Trophoblast cell (in vitro differentiated cells and primary cell): ENCODE measurements at regions not wholly inside any gene's neighbourhood (a gene's known extent, or its start where the extent isn't known, plus 50 kb on each side); places are given as distances from the start of the nearest gene placed in this dataset.

Source experiments
- DNase-seq, 2 donors: peaks; one replicate each; pipeline ENCODE4 v3.0.0-alpha.2; 2016
- H2AFZ ChIP-seq: 2 replicates; pipeline ENCODE4 v1.6.1; 2013; ENCODE audit warnings: low read length, moderate library complexity, mild to moderate bottlenecking; ENCODE audit not compliant: insufficient read depth, poor library complexity
- H2AK5ac ChIP-seq: 2 replicates; pipeline ENCODE4 v1.6.1; 2013; ENCODE audit warnings: mild to moderate bottlenecking, low read length
- H2BK120ac ChIP-seq: 2 replicates; pipeline ENCODE4 v1.6.1; 2013; ENCODE audit warnings: low read length, mild to moderate bottlenecking, moderate library complexity; ENCODE audit not compliant: insufficient read depth, poor library complexity
- H2BK12ac ChIP-seq: 2 replicates; pipeline ENCODE4 v1.6.1; 2013; ENCODE audit warnings: mild to moderate bottlenecking, low read length, moderate library complexity
- H2BK5ac ChIP-seq: 2 replicates; pipeline ENCODE4 v1.6.1; 2013; ENCODE audit warnings: low read length, low read depth, moderate library complexity, mild to moderate bottlenecking; ENCODE audit not compliant: poor library complexity
- H3K14ac ChIP-seq: 2 replicates; pipeline ENCODE4 v1.6.1; 2013; ENCODE audit warnings: mild to moderate bottlenecking, low read length
- H3K18ac ChIP-seq: 2 replicates; pipeline ENCODE4 v1.6.1; 2013; ENCODE audit warnings: mild to moderate bottlenecking, low read length
- H3K23ac ChIP-seq: 2 replicates; pipeline ENCODE4 v1.6.1; 2013; ENCODE audit warnings: low read length
- H3K27ac ChIP-seq: 2 replicates; pipeline ENCODE4 v1.5.1; 2013; ENCODE audit warnings: low read depth, mild to moderate bottlenecking, inconsistent platforms, low read length, moderate library complexity
- H3K27me3 ChIP-seq: 2 replicates; pipeline ENCODE4 v1.6.1; 2013; ENCODE audit warnings: inconsistent platforms, mild to moderate bottlenecking, low read length, moderate library complexity; ENCODE audit not compliant: insufficient read depth
- H3K36me3 ChIP-seq, 2 experiments: 1 replicate in 1 of 2; 2 replicates in 1 of 2; pipeline ENCODE4 v1.6.1; 2013; ENCODE audit warnings: low read length in 2 of 2, mild to moderate bottlenecking in 2 of 2, moderate library complexity in 1 of 2; ENCODE audit not compliant: insufficient read depth in 2 of 2, control insufficient read depth in 1 of 2
- H3K4ac ChIP-seq: 2 replicates; pipeline ENCODE4 v1.6.1; 2013; ENCODE audit warnings: low read depth, mild to moderate bottlenecking, low read length, moderate library complexity
- H3K4me1 ChIP-seq, 2 experiments: 1 replicate in 1 of 2; 2 replicates in 1 of 2; pipeline ENCODE4 v1.6.1; 2013; ENCODE audit warnings: low read length in 2 of 2, mild to moderate bottlenecking in 2 of 2, moderate library complexity in 1 of 2; ENCODE audit not compliant: insufficient read depth in 2 of 2, control insufficient read depth in 1 of 2
- H3K4me2 ChIP-seq: 2 replicates; pipeline ENCODE4 v1.6.1; 2013; ENCODE audit warnings: inconsistent platforms, mild to moderate bottlenecking, low read length, moderate library complexity
- H3K4me3 ChIP-seq: 2 replicates; pipeline ENCODE4 v1.5.1; 2013; ENCODE audit warnings: mild to moderate bottlenecking, low read depth, low read length, inconsistent platforms
- H3K79me1 ChIP-seq: one replicate; pipeline ENCODE4 v1.6.1; 2013; ENCODE audit warnings: low read length
- H3K79me2 ChIP-seq: 2 replicates; pipeline ENCODE4 v1.6.1; 2013; ENCODE audit warnings: low read length, mild to moderate bottlenecking; ENCODE audit not compliant: control insufficient read depth, insufficient read depth, poor library complexity
- H3K9ac ChIP-seq: 2 replicates; pipeline ENCODE4 v1.6.1; 2013; ENCODE audit warnings: mild to moderate bottlenecking, low read length
- H3K9me3 ChIP-seq: 2 replicates; pipeline ENCODE4 v1.6.1; 2013; ENCODE audit warnings: low read depth, mild to moderate bottlenecking, control low read depth, inconsistent platforms, low read length; ENCODE audit not compliant: insufficient read depth
- H4K12ac ChIP-seq: 2 replicates; pipeline ENCODE4 v1.6.1; 2013; ENCODE audit warnings: low read depth, mild to moderate bottlenecking, low read length, moderate library complexity
- H4K8ac ChIP-seq: 2 replicates; pipeline ENCODE4 v1.6.1; 2013; ENCODE audit warnings: low read depth, mild to moderate bottlenecking, low read length, moderate library complexity
- H4K91ac ChIP-seq: one replicate; pipeline ENCODE4 v1.6.1; 2013; ENCODE audit warnings: low read depth, mild to moderate bottlenecking, low read length, moderate library complexity
- WGBS: extraction: QIAGEN DNeasy Blood & Tissue Kit; methylation state at CpG from one replicate; pipeline ENCODE4 v1.1.7; 2013; ENCODE audit warnings: missing lambda C conversion rate; ENCODE audit not compliant: insufficient read length, insufficient coverage; ENCODE audit errors: extremely low coverage; 5-methylcytosine and 5-hydroxymethylcytosine counted together

DNA sequence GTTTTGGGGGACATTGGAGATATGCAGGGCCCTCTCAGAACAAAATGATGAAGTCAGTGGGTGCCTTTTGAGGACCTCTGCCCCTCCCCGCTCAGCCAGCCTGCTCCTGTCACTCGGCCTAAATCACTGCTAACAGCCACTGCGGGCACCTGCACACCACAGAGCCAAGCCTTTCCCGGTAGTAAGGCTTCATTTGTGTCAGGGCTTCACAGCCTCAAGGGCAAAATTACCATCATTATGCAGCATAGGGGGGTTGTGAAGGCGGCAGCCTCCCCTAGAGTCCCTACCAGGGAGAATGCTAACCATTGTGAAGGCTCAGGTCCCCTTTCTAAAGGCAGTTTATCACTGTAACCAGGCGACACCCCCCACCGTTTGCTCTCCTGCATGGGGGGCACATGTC, 519.8 kb upstream of the MYT1L start:
- H2AFZ ChIP-seq = no peak overlapping the region
- H3K36me3 ChIP-seq = no peaks in the 10 kb centered on the region
- H3K79me2 ChIP-seq = no peaks in the 10 kb centered on the region
- H3K18ac ChIP-seq = no peak overlapping the region
- no peak overlapping the region for H3K4me2 ChIP-seq
- no peak overlapping the region for H3K4me3 ChIP-seq
- no peak overlapping the region for H2BK5ac ChIP-seq
- no peak overlapping the region for H3K14ac ChIP-seq
- no peak overlapping the region for H3K4ac ChIP-seq
- no peak overlapping the region for H4K12ac ChIP-seq
- H3K79me1 ChIP-seq = no peaks in the 10 kb centered on the region
- no peak overlapping the region for H3K27ac ChIP-seq
- DNase-seq = no peak
- no peak overlapping the region for H2AK5ac ChIP-seq
- no peaks in the 10 kb centered on the region for H3K27me3 ChIP-seq
- no CpG with 5 or more reads among the region's 7 CpGs for WGBS
- H3K4me1 ChIP-seq = no peaks in the 10 kb centered on the region
- H2BK120ac ChIP-seq = no peak overlapping the region
- H3K9ac ChIP-seq = no peak overlapping the region
- H3K23ac ChIP-seq = no peak overlapping the region
- H3K9me3 ChIP-seq = peaks cover 3% of the 10 kb centered on the region
- no peak overlapping the region for H4K91ac ChIP-seq
- no peak overlapping the region for H4K8ac ChIP-seq
- no peak overlapping the region for H2BK12ac ChIP-seq

DNA sequence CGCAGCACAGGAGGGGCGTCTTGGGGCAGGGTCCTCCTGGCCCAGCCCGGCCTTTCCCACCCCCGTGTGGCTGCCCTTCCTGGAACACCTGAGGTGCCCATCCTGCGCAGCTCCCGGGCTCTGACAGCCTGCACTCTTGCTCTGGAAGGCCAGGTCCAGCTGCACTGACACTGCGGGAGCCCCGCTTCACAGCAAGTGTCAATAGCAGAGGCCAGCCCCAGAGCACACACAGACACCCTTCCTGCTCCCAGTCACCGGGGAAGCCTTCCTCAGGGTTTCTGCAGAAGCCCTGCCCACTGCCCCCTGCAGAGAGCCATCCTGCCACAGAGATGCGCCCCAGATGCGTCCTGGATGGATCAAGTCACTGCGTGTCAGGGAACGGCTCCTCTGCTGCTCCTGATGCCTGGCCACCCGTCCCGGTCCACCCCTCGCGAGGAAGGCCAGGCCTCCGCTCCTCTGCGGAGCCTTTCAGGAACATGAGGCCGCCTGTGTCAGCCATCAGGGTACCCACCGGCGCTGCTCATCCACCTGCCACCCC, 519.2 kb upstream of the MYT1L start:
- H2BK12ac ChIP-seq = no peak overlapping the region
- H3K27me3 ChIP-seq = no peaks in the 10 kb centered on the region
- no peak overlapping the region for H2BK120ac ChIP-seq
- no peak overlapping the region for H3K27ac ChIP-seq
- no CpG with 5 or more reads among the region's 22 CpGs for WGBS
- no peak overlapping the region for H3K23ac ChIP-seq
- H3K9me3 ChIP-seq = peaks cover 4% of the 10 kb centered on the region
- H4K8ac ChIP-seq = no peak overlapping the region
- no peak overlapping the region for H3K4ac ChIP-seq
- no peak overlapping the region for H3K4me3 ChIP-seq
- no peak overlapping the region for H4K91ac ChIP-seq
- H2AFZ ChIP-seq = no peak overlapping the region
- no peaks in the 10 kb centered on the region for H3K4me1 ChIP-seq
- H3K79me1 ChIP-seq = no peaks in the 10 kb centered on the region
- H3K4me2 ChIP-seq = no peak overlapping the region
- H3K79me2 ChIP-seq = no peaks in the 10 kb centered on the region
- H3K14ac ChIP-seq = no peak overlapping the region
- no peak for DNase-seq
- H2BK5ac ChIP-seq = no peak overlapping the region
- H3K9ac ChIP-seq = no peak overlapping the region
- H3K18ac ChIP-seq = no peak overlapping the region
- no peak overlapping the region for H2AK5ac ChIP-seq
- H4K12ac ChIP-seq = no peak overlapping the region
- H3K36me3 ChIP-seq = no peaks in the 10 kb centered on the region

DNA sequence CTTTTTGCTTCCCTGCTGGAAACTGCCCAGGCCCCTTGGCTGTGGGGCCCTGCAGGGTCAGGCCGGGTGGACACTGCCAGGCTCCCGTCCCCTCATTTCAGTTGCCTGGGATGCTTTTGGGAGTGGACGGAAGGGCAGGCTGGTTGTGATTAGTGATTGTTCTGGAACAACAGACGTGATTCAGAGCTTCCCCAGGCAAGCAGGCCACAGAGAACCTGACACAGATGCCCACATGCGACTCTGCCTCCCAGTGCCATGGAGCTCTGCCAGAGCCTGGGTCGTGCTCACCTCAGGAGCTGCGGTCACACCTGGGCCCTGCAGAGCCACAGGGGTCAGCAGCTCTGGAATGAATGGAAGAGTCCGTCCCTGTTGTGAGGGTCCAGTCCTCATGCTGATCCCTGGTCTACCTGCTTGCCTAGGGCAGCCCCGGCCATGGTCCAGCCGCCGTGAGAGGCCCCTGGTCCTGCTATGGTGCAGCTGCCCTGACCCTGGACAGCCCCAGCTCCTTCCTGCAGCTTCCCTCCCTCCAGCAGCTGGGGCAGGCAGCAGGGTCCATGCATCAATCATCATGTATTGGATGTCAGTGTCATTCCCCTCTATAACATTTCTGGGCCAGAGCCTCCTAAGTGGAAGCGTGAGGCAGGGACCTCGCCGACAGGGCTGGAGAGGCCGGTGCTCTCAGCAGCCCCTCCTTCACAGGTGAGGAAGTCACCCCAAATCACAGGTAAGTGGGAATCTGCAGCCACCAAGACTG, 518.6 kb upstream of the MYT1L start:
- Histone ChIP-seq H3K79me2 (no peaks in the 10 kb centered on the region), H3K4me3 (no peak overlapping the region), H2BK120ac (no peak overlapping the region), H3K4me1 (no peaks in the 10 kb centered on the region), H3K79me1 (no peaks in the 10 kb centered on the region), H2BK12ac (no peak overlapping the region), H3K4me2 (no peak overlapping the region), H3K4ac (no peak overlapping the region), H2AK5ac (no peak overlapping the region), H3K18ac (no peak overlapping the region), H4K12ac (no peak overlapping the region), H2AFZ (no peak overlapping the region), H2BK5ac (no peak overlapping the region), H3K9ac (no peak overlapping the region), H3K14ac (no peak overlapping the region), H3K27ac (no peak overlapping the region), H4K8ac (no peak overlapping the region), H3K36me3 (no peaks in the 10 kb centered on the region), H3K9me3 (peaks cover 5% of the 10 kb centered on the region), H3K27me3 (no peaks in the 10 kb centered on the region), H4K91ac (no peak overlapping the region), H3K23ac (no peak overlapping the region)
- DNase-seq = no peak
- WGBS = no CpG with 5 or more reads among the region's 15 CpGs

DNA sequence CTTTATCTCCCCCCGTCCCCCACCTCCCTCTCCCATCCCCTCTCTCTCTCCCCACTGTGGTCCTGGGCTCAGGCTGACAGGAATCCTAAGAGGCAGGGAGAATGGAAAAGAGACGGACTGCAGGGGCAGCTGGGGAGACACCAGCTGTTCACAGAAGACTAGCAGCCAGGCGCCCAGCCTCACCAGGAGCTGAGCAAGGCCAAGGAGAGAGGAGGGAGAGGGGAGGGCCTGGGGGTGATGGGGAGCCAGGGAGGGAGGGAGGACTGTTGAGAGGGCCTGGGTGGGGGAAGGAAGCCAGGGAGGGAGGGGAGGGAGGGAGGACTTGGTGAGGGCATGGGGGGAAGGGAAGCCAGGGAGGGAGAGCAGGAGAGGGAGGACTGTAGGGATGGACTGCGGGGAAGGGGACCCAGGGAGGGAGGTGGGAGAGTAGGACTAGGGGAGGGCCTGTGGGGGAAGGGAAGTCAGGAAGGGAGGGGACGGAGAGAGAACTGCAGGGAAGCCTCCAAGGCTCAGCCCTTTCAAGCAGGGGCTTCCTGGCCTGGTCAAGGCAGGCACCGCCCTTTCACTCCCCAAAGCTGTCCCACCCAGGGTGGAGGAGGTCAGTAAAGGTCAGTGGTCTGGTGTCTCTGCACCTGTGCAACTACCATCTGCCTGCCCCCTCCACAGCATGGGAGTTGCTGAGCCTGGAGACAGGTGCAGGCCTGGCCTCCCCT, 517.7 kb upstream of the MYT1L start:
- Histone ChIP-seq H4K91ac (no peak overlapping the region), H2AFZ (no peak overlapping the region), H3K79me1 (no peaks in the 10 kb centered on the region), H3K9ac (no peak overlapping the region), H3K4me2 (no peak overlapping the region), H3K9me3 (peaks cover 5% of the 10 kb centered on the region), H2AK5ac (no peak overlapping the region), H2BK12ac (no peak overlapping the region), H3K23ac (no peak overlapping the region), H3K4me1 (no peaks in the 10 kb centered on the region), H3K4me3 (no peak overlapping the region), H3K14ac (no peak overlapping the region), H3K18ac (no peak overlapping the region), H3K27me3 (no peaks in the 10 kb centered on the region), H3K27ac (no peak overlapping the region), H3K36me3 (no peaks in the 10 kb centered on the region), H3K4ac (no peak overlapping the region), H4K12ac (no peak overlapping the region), H4K8ac (no peak overlapping the region), H3K79me2 (no peaks in the 10 kb centered on the region), H2BK120ac (no peak overlapping the region), H2BK5ac (no peak overlapping the region)
- no peak for DNase-seq
- WGBS = no CpG with 5 or more reads among the region's 6 CpGs
